Caco-2 (cell line): ENCODE measurements at regions not wholly inside any gene's neighbourhood (a gene's known extent, or its start where the extent isn't known, plus 50 kb on each side); places are given as distances from the start of the nearest gene placed in this dataset.

Experiments
- BruUV-seq: library from RNA; stranded (reverse); fragments of 400-500 nt; replicated peaks from 2 replicates; lab custom pipeline; 2021; lab: Mats Ljungman, UMichigan
- CTCF ChIA-PET: fragments of 300-600 bp; sonication (Branson Sonifier 250); formaldehyde crosslinking; loops from one replicate; lab custom pipeline; 2022; ENCODE audit warnings: antibody characterized with exemption; lab: Charles Lee
- POLR2A ChIA-PET: fragments of 300-600 bp; sonication (Branson Sonifier 250); formaldehyde crosslinking; loops from one replicate; lab custom pipeline; 2022; ENCODE audit warnings: antibody characterized with exemption; lab: Charles Lee
- DNase-seq, 2 experiments: peaks; one replicate each; pipeline versions ENCODE4 v3.0.0 to v3.0.0-alpha.2; 2020 to 2022
- H3K27me3 ChIP-seq: replicated peaks from 2 replicates; pipeline ENCODE4 v1.6.0; 2011; ENCODE audit warnings: low read length; ENCODE audit not compliant: control insufficient read depth, insufficient read depth
- H3K36me3 ChIP-seq: 2 replicates; pipeline ENCODE4 v1.5.1; 2011; ENCODE audit warnings: low read length; ENCODE audit not compliant: control insufficient read depth, insufficient read depth
- H3K4me1 ChIP-seq: fragments of 250-450 bp; sonication (Bioruptor Pico); 2 replicates; pipeline ENCODE4 v1.5.1; 2020; ENCODE audit warnings: mild to moderate bottlenecking
- H3K4me3 ChIP-seq: 2 replicates; pipeline ENCODE4 v1.5.1; 2011; ENCODE audit warnings: low read depth, mild to moderate bottlenecking, control low read depth, low read length
- H3K9me3 ChIP-seq: fragments of 250-450 bp; sonication (Bioruptor Pico); 2 replicates; pipeline ENCODE4 v1.5.1; 2020; ENCODE audit warnings: mild to moderate bottlenecking, moderate library complexity
- H3K27ac Mint-ChIP-seq: one replicate; pipeline ENCODE4 v1.8.0; 2022; ENCODE audit warnings: mixed read lengths; ENCODE audit not compliant: unreplicated experiment
- H3K27me3 Mint-ChIP-seq: one replicate; pipeline ENCODE4 v1.8.0; 2022; ENCODE audit warnings: mixed read lengths; ENCODE audit not compliant: insufficient read depth, unreplicated experiment
- H3K36me3 Mint-ChIP-seq: one replicate; pipeline ENCODE4 v1.8.0; 2022; ENCODE audit warnings: mild to moderate bottlenecking, mixed read lengths; ENCODE audit not compliant: insufficient read depth, unreplicated experiment
- H3K4me1 Mint-ChIP-seq: one replicate; pipeline ENCODE4 v1.8.0; 2022; ENCODE audit warnings: low read depth, mixed read lengths; ENCODE audit not compliant: unreplicated experiment
- H3K4me3 Mint-ChIP-seq: one replicate; pipeline ENCODE4 v1.8.0; 2022; ENCODE audit warnings: mild to moderate bottlenecking, moderate library complexity, mixed read lengths; ENCODE audit not compliant: unreplicated experiment
- H3K9me3 Mint-ChIP-seq: one replicate; pipeline ENCODE4 v1.8.0; 2022; ENCODE audit warnings: mixed read lengths; ENCODE audit not compliant: unreplicated experiment
- intact Hi-C: fragments of 100-400 bp; cut with micrococcal nuclease; formaldehyde crosslinking; loops from one replicate; pipeline ENCODE4 v1.10.0; 2022; ENCODE audit not compliant: unreplicated experiment
- TF ChIP-seq, protein P1 (sequence below), 2 experiments: fragments of 200-600 bp in 1 of 2; IDR thresholded peaks; 1 replicate in 1 of 2; 2 replicates in 1 of 2; pipeline versions ENCODE4 v1.5.1 to v1.8.0; 2011 to 2022; ENCODE audit warnings: antibody characterized with exemption in 1 of 2, control low read depth in 1 of 2, inconsistent platforms in 1 of 2, low read depth in 1 of 2, low read length in 1 of 2, mild to moderate bottlenecking in 1 of 2, moderate library complexity in 1 of 2; ENCODE audit not compliant: insufficient read depth in 1 of 2, severe bottlenecking in 1 of 2, unreplicated experiment in 1 of 2

DNA sequence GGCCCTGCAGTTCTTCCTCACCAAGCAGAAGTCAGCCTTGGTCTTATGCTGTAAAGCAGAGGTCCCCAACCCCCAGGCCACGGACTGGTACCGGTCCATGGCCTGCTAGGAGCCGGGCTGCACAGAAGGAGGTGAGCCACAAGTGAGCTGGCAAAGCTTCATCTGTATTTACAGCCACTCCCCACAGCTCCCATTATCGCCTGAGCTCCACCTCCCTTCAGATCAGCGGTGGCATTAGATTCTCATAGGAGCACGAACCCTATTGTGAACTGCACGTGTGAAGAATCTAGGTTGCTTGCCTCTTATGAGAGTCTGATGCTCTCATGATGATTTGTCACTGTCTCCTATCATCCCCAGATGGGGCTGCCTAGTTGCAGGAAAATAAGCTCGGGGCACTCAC is 87.6 kb upstream of the NEBL start:
- Histone ChIP-seq H3K9me3 (no peaks in the 10 kb centered on the region), H3K27me3 (no peaks in the 10 kb centered on the region), H3K36me3 (no peaks in the 10 kb centered on the region), H3K4me1 (peaks cover 8% of the 10 kb centered on the region), H3K4me3 (no peak overlapping the region)
- intact Hi-C loops: no loop called here
- Mint-ChIP-seq H3K4me3 (no peak overlapping the region), H3K9me3 (peaks cover 14% of the 10 kb centered on the region), H3K4me1 (peaks cover 18% of the 10 kb centered on the region), H3K27me3 (no peaks in the 10 kb centered on the region), H3K27ac (no peak overlapping the region), H3K36me3 (no peaks in the 10 kb centered on the region)
- CTCF ChIA-PET: no interaction called here
- TF ChIP-seq, protein P1, sequence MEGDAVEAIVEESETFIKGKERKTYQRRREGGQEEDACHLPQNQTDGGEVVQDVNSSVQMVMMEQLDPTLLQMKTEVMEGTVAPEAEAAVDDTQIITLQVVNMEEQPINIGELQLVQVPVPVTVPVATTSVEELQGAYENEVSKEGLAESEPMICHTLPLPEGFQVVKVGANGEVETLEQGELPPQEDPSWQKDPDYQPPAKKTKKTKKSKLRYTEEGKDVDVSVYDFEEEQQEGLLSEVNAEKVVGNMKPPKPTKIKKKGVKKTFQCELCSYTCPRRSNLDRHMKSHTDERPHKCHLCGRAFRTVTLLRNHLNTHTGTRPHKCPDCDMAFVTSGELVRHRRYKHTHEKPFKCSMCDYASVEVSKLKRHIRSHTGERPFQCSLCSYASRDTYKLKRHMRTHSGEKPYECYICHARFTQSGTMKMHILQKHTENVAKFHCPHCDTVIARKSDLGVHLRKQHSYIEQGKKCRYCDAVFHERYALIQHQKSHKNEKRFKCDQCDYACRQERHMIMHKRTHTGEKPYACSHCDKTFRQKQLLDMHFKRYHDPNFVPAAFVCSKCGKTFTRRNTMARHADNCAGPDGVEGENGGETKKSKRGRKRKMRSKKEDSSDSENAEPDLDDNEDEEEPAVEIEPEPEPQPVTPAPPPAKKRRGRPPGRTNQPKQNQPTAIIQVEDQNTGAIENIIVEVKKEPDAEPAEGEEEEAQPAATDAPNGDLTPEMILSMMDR (IDR thresholded peaks at IDR 0.05; ENCODE audit: insufficient read depth in 1 of 2, low read depth in 1 of 2, low read length in 1 of 2, severe bottlenecking in 1 of 2, unreplicated experiment in 1 of 2): no peak
- POLR2A ChIA-PET: no interaction called here
- no TSS peak for BruUV-seq
- DNase-seq: no peak

DNA sequence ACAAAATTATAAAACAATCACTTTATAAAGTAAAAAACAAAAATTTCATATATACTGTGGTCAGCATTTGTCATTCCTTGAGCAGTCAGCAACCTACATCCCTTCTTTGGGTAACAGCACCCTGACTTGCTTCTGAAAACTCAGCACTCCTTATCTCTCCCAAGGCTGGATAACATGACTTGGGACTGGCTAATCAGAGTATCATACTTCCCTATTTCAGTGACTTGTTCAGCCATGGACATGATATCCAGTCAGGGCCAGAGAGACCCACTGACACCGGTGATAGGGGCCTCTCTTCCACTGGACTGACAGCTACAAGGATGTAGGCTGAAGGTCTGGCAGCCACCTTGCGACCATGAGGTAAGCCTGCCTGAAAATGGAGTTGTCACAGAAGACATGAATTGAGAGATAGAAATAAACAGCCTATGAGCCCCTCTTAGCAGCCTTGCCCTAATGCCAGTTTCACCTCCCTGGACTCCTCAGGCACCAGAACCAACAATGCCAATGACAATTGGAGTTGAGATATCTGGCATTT is 84.4 kb upstream of the NEBL start:
- H3K4me1 Mint-ChIP-seq: peaks cover 25% of the 10 kb centered on the region
- H3K4me1 ChIP-seq: peaks cover 21% of the 10 kb centered on the region
- no peaks in the 10 kb centered on the region for H3K36me3 ChIP-seq
- H3K27me3 Mint-ChIP-seq: no peaks in the 10 kb centered on the region
- no peaks in the 10 kb centered on the region for H3K36me3 Mint-ChIP-seq
- ChIA-PET POLR2A (no interaction called here), CTCF (no interaction called here)
- H3K27me3 ChIP-seq: no peaks in the 10 kb centered on the region
- 0 out of 2 replicates have a peak, but pooled peaks cover under 1% of the 10 kb centered on the region for H3K9me3 ChIP-seq
- no peaks in the 10 kb centered on the region for H3K9me3 Mint-ChIP-seq
- no peak overlapping the region for H3K27ac Mint-ChIP-seq
- no peak overlapping the region for H3K4me3 Mint-ChIP-seq
- no peak overlapping the region for H3K4me3 ChIP-seq
- TF ChIP-seq, protein P1 (IDR thresholded peaks at IDR 0.05; ENCODE audit: insufficient read depth in 1 of 2, low read depth in 1 of 2, low read length in 1 of 2, severe bottlenecking in 1 of 2, unreplicated experiment in 1 of 2): no peak
- no TSS peak for BruUV-seq
- no peak for DNase-seq
- intact Hi-C loops: no loop called here

DNA sequence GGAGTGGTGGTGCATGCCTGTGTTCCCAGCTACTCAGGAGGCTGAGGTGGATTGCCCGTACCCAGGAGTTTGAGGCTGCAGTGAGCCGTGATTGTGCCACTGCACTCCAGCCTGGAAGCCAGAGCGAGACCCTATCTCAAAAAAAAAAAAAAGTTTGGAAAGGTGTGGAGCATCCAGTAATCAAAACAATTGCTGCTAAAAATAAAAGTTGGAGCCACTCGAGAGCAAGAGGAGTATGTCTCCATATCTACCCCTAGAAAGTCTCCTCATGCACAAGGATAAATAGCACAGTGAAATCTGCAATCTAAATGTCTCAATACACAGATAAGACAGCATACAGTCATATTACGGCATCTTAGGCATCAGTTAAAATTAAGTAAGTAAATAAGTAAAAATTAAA is 81.5 kb upstream of the NEBL start:
- intact Hi-C loops: no loop called here
- no peak overlapping the region for H3K4me3 ChIP-seq
- H3K36me3 Mint-ChIP-seq: no peaks in the 10 kb centered on the region
- no peaks in the 10 kb centered on the region for H3K36me3 ChIP-seq
- H3K4me3 Mint-ChIP-seq: no peak overlapping the region
- H3K4me1 ChIP-seq: peaks cover 16% of the 10 kb centered on the region
- H3K27ac Mint-ChIP-seq: no peak overlapping the region
- H3K4me1 Mint-ChIP-seq: peaks cover 17% of the 10 kb centered on the region
- POLR2A ChIA-PET: no interaction called here
- CTCF ChIA-PET: no interaction called here
- no peaks in the 10 kb centered on the region for H3K27me3 Mint-ChIP-seq
- H3K9me3 ChIP-seq: 0 out of 2 replicates have a peak, but pooled peaks cover 2% of the 10 kb centered on the region
- TF ChIP-seq, protein P1 (IDR thresholded peaks at IDR 0.05; ENCODE audit: insufficient read depth in 1 of 2, low read depth in 1 of 2, low read length in 1 of 2, severe bottlenecking in 1 of 2, unreplicated experiment in 1 of 2): no peak
- no peaks in the 10 kb centered on the region for H3K9me3 Mint-ChIP-seq
- DNase-seq: no peak
- H3K27me3 ChIP-seq: no peaks in the 10 kb centered on the region
- BruUV-seq: no TSS peak
